ENCODE measurements at regions not wholly inside any gene's neighbourhood (a gene's known extent, or its start where the extent isn't known, plus 50 kb on each side); places are given as distances from the start of the nearest gene placed in this dataset.

- 78% methylated on average over 8 of the region's 11 CpGs for WGBS (ENCODE audit: insufficient coverage)
- H3K4me3 ChIP-seq (ENCODE audit: control extremely low read depth in 1 of 5, extremely low read depth in 1 of 5, insufficient read depth in 1 of 5, low read depth in 2 of 5, low read length in 4 of 5) = no peak overlapping the region
- Mint-ChIP-seq H3K4me1 (no peaks in the 10 kb centered on the region), H3K27ac (no peak overlapping the region), H3K4me3 (no peak overlapping the region), H3K9me3 (ENCODE audit: insufficient read depth) (no peaks in the 10 kb centered on the region), H3K27me3 (no peaks in the 10 kb centered on the region)
- no peak overlapping the region for H2AFZ ChIP-seq (ENCODE audit: insufficient read depth, low read depth, low read length, poor library complexity, severe bottlenecking)
- no peak overlapping the region for H3K27ac ChIP-seq (ENCODE audit: low read length in 2 of 2)
- H3K4me1 ChIP-seq (ENCODE audit: control insufficient read depth in 2 of 2, insufficient read depth in 2 of 2, low read length in 2 of 2) = no peaks in the 10 kb centered on the region
- no peaks in the 10 kb centered on the region for H3K36me3 ChIP-seq (replicated peaks in 1 of 2; ENCODE audit: control extremely low read depth in 1 of 2, control insufficient read depth in 1 of 2, extremely low read depth in 1 of 2, insufficient read depth in 2 of 2, low read length in 1 of 2)
- no peaks in the 10 kb centered on the region for H3K79me2 ChIP-seq (ENCODE audit: control insufficient read depth, insufficient read depth, low read length)
- CTCF ChIA-PET = no interaction called here
- H3K27me3 ChIP-seq (replicated peaks in 1 of 4; ENCODE audit: control extremely low read depth in 1 of 4, control insufficient read depth in 3 of 4, insufficient read depth in 4 of 4, low read length in 3 of 4) = no peaks in the 10 kb centered on the region
- H3K9me3 ChIP-seq (ENCODE audit: control extremely low read depth in 1 of 3, control insufficient read depth in 2 of 3, insufficient read depth in 1 of 3, low read length in 2 of 3) = no peaks in the 10 kb centered on the region
- DNase-seq (no peak), ATAC-seq (ENCODE audit: low read depth) (no peak)
- POLR2A ChIA-PET = no interaction called here
- H4K20me1 ChIP-seq (ENCODE audit: control insufficient read depth, insufficient read depth, low read length, poor library complexity, severe bottlenecking) = no peaks in the 10 kb centered on the region
- TF ChIP-seq CTCF (IDR thresholded peaks at IDR 0.05) (no peak), EZH2 (IDR thresholded peaks at IDR 0.05; ENCODE audit: borderline replicate concordance, insufficient read depth, low read depth, low read length, poor library complexity, severe bottlenecking) (no peak)
- intact Hi-C loops (cut with micrococcal nuclease) = no loop called here
- no peak overlapping the region for H3K4me2 ChIP-seq (replicated peaks; ENCODE audit: low read depth, low read length, poor library complexity, severe bottlenecking)
- no peak overlapping the region for H3K9ac ChIP-seq (ENCODE audit: low read length)
These were observed 125.8 kb upstream of the UNC5B start for GRCh38 chr10:71086439-71087080.

GRCh38 chr10:71087622-71088021 is 124.7 kb upstream of the UNC5B start:
- WGBS (ENCODE audit: insufficient coverage) = 96% methylated on average over 4 of the region's 4 CpGs
- H3K4me1 ChIP-seq (ENCODE audit: control insufficient read depth in 2 of 2, insufficient read depth in 2 of 2, low read length in 2 of 2) = no peaks in the 10 kb centered on the region
- CTCF ChIA-PET = no interaction called here
- Mint-ChIP-seq H3K27ac (no peak overlapping the region), H3K9me3 (ENCODE audit: insufficient read depth) (no peaks in the 10 kb centered on the region), H3K27me3 (peaks cover 6% of the 10 kb centered on the region), H3K4me1 (no peaks in the 10 kb centered on the region), H3K4me3 (no peak overlapping the region)
- no peaks in the 10 kb centered on the region for H3K27me3 ChIP-seq (replicated peaks in 1 of 4; ENCODE audit: control extremely low read depth in 1 of 4, control insufficient read depth in 3 of 4, insufficient read depth in 4 of 4, low read length in 3 of 4)
- DNase-seq (no peak), ATAC-seq (ENCODE audit: low read depth) (no peak)
- POLR2A ChIA-PET = no interaction called here
- no peak overlapping the region for H2AFZ ChIP-seq (ENCODE audit: insufficient read depth, low read depth, low read length, poor library complexity, severe bottlenecking)
- H3K27ac ChIP-seq (ENCODE audit: low read length in 2 of 2) = no peak overlapping the region
- H3K9ac ChIP-seq (ENCODE audit: low read length) = no peak overlapping the region
- H3K36me3 ChIP-seq (replicated peaks in 1 of 2; ENCODE audit: control extremely low read depth in 1 of 2, control insufficient read depth in 1 of 2, extremely low read depth in 1 of 2, insufficient read depth in 2 of 2, low read length in 1 of 2) = no peaks in the 10 kb centered on the region
- H4K20me1 ChIP-seq (ENCODE audit: control insufficient read depth, insufficient read depth, low read length, poor library complexity, severe bottlenecking) = no peaks in the 10 kb centered on the region
- H3K4me2 ChIP-seq (replicated peaks; ENCODE audit: low read depth, low read length, poor library complexity, severe bottlenecking) = no peak overlapping the region
- H3K4me3 ChIP-seq (ENCODE audit: control extremely low read depth in 1 of 5, extremely low read depth in 1 of 5, insufficient read depth in 1 of 5, low read depth in 2 of 5, low read length in 4 of 5) = no peak overlapping the region
- no peaks in the 10 kb centered on the region for H3K79me2 ChIP-seq (ENCODE audit: control insufficient read depth, insufficient read depth, low read length)
- intact Hi-C loops (cut with micrococcal nuclease) = no loop called here
- no peak for TF ChIP-seq CTCF (IDR thresholded peaks at IDR 0.05)
- TF ChIP-seq EZH2 (IDR thresholded peaks at IDR 0.05; ENCODE audit: borderline replicate concordance, insufficient read depth, low read depth, low read length, poor library complexity, severe bottlenecking) = no peak
- no peaks in the 10 kb centered on the region for H3K9me3 ChIP-seq (ENCODE audit: control extremely low read depth in 1 of 3, control insufficient read depth in 2 of 3, insufficient read depth in 1 of 3, low read length in 2 of 3)
